ENCODE measurements at regions not wholly inside any gene's neighbourhood (a gene's known extent, or its start where the extent isn't known, plus 50 kb on each side); places are given as distances from the start of the nearest gene placed in this dataset.

- POLR2A ChIA-PET = no interaction called here
Observed at GRCh38 chr20:52454660-52455059, 263.1 kb upstream of the ZFP64 start.

GRCh38 chr20:52448513-52449232 lies 257.1 kb upstream of the ZFP64 start:
- no peak overlapping the region for H3K4me3 ChIP-seq (ENCODE audit: low read length)
- peaks cover 12% of the 10 kb centered on the region for H3K4me1 Mint-ChIP-seq (ENCODE audit: low read depth)
- no peak for DNase-seq
- no peaks in the 10 kb centered on the region for H3K4me1 ChIP-seq (ENCODE audit: insufficient read depth, low read length)
- no peaks in the 10 kb centered on the region for H3K9me3 ChIP-seq (ENCODE audit: control insufficient read depth in 1 of 2, insufficient read depth in 1 of 2, low read length in 2 of 2)
- no peak overlapping the region for H3K4me3 Mint-ChIP-seq
- H3K9me3 Mint-ChIP-seq = no peaks in the 10 kb centered on the region
- H3K36me3 ChIP-seq (ENCODE audit: insufficient read depth, low read length) = no peaks in the 10 kb centered on the region
- no peaks in the 10 kb centered on the region for H3K36me3 Mint-ChIP-seq (ENCODE audit: low read depth)
- POLR2A ChIA-PET = interaction anchor here (0.6 kb wide), 1 partner anchor 38 kb away, joined by 3 read pairs; no protein-coding TSS in a partner anchor
- no peaks in the 10 kb centered on the region for H3K27me3 ChIP-seq (ENCODE audit: control insufficient read depth in 1 of 2, insufficient read depth in 2 of 2, low read length in 2 of 2)
- no peak for TF ChIP-seq CTCF (IDR thresholded peaks at IDR 0.05)
- ATAC-seq (ENCODE audit: poor library complexity) = no peak
- no peaks in the 10 kb centered on the region for H3K27me3 Mint-ChIP-seq
- H3K27ac Mint-ChIP-seq = no peak overlapping the region
- no peak overlapping the region for H3K27ac ChIP-seq (ENCODE audit: low read depth in 1 of 2, low read length in 2 of 2)
- CTCF ChIA-PET = no interaction called here
- intact Hi-C loops (cut with DNase I, micrococcal nuclease) = no loop called here

More at GRCh38 chr20:52454660-52455059, 263.1 kb upstream of the ZFP64 start:
- TF ChIP-seq CTCF (IDR thresholded peaks at IDR 0.05) = no peak
- H3K4me1 Mint-ChIP-seq (ENCODE audit: low read depth) = peaks cover 15% of the 10 kb centered on the region
- H3K9me3 ChIP-seq (ENCODE audit: control insufficient read depth in 1 of 2, insufficient read depth in 1 of 2, low read length in 2 of 2) = no peaks in the 10 kb centered on the region
- H3K4me1 ChIP-seq (ENCODE audit: insufficient read depth, low read length) = no peaks in the 10 kb centered on the region
- no peak for DNase-seq
- no peaks in the 10 kb centered on the region for H3K36me3 Mint-ChIP-seq (ENCODE audit: low read depth)
- no peaks in the 10 kb centered on the region for H3K36me3 ChIP-seq (ENCODE audit: insufficient read depth, low read length)
- CTCF ChIA-PET = no interaction called here
- intact Hi-C loops (cut with DNase I, micrococcal nuclease) = no loop called here
- H3K4me3 Mint-ChIP-seq = no peak overlapping the region
- H3K27ac ChIP-seq (ENCODE audit: low read depth in 1 of 2, low read length in 2 of 2) = no peak overlapping the region
- no peak overlapping the region for H3K4me3 ChIP-seq (ENCODE audit: low read length)
- H3K27me3 Mint-ChIP-seq = no peaks in the 10 kb centered on the region
- no peak for ATAC-seq (ENCODE audit: poor library complexity)
- H3K27ac Mint-ChIP-seq = no peak overlapping the region
- H3K9me3 Mint-ChIP-seq = no peaks in the 10 kb centered on the region
- H3K27me3 ChIP-seq (ENCODE audit: control insufficient read depth in 1 of 2, insufficient read depth in 2 of 2, low read length in 2 of 2) = no peaks in the 10 kb centered on the region

GRCh38 chr20:52447225-52447551 lies 255.6 kb upstream of the ZFP64 start:
- H3K36me3 ChIP-seq (ENCODE audit: insufficient read depth, low read length) = no peaks in the 10 kb centered on the region
- ChIA-PET CTCF (no interaction called here), POLR2A (no interaction called here)
- no peak overlapping the region for H3K4me3 ChIP-seq (ENCODE audit: low read length)
- no peaks in the 10 kb centered on the region for H3K9me3 Mint-ChIP-seq
- no peaks in the 10 kb centered on the region for H3K27me3 ChIP-seq (ENCODE audit: control insufficient read depth in 1 of 2, insufficient read depth in 2 of 2, low read length in 2 of 2)
- H3K9me3 ChIP-seq (ENCODE audit: control insufficient read depth in 1 of 2, insufficient read depth in 1 of 2, low read length in 2 of 2) = no peaks in the 10 kb centered on the region
- no peak overlapping the region for H3K27ac ChIP-seq (ENCODE audit: low read depth in 1 of 2, low read length in 2 of 2)
- ATAC-seq (ENCODE audit: poor library complexity) (no peak), DNase-seq (no peak)
- H3K36me3 Mint-ChIP-seq (ENCODE audit: low read depth) = no peaks in the 10 kb centered on the region
- peaks cover under 1% of the 10 kb centered on the region for H3K27me3 Mint-ChIP-seq
- no peaks in the 10 kb centered on the region for H3K4me1 ChIP-seq (ENCODE audit: insufficient read depth, low read length)
- TF ChIP-seq CTCF (IDR thresholded peaks at IDR 0.05) = no peak
- H3K27ac Mint-ChIP-seq = no peak overlapping the region
- intact Hi-C loops (cut with DNase I, micrococcal nuclease) = no loop called here
- H3K4me1 Mint-ChIP-seq (ENCODE audit: low read depth) = peaks cover 3% of the 10 kb centered on the region
- H3K4me3 Mint-ChIP-seq = no peak overlapping the region
